ENCODE measurements at regions not wholly inside any gene's neighbourhood (a gene's known extent, or its start where the extent isn't known, plus 50 kb on each side); places are given as distances from the start of the nearest gene placed in this dataset.

- H3K4me3 ChIP-seq (ENCODE audit: low read depth, low read length) = no peak overlapping the region
- ChIA-PET POLR2A (no interaction called here), CTCF (no interaction called here)
- H3K9me3 ChIP-seq (ENCODE audit: control insufficient read depth, insufficient read depth, low read depth, low read length) = no peaks in the 10 kb centered on the region
- no peak overlapping the region for H3K27ac ChIP-seq (ENCODE audit: extremely low read depth, low read depth, low read length)
- H3K36me3 ChIP-seq (ENCODE audit: control insufficient read depth in 2 of 2, insufficient read depth in 1 of 2, low read length in 2 of 2) = no peaks in the 10 kb centered on the region
- H3K4me1 ChIP-seq (ENCODE audit: control insufficient read depth, insufficient read depth, low read length) = no peaks in the 10 kb centered on the region
- TF ChIP-seq ZNF521 (tag by site-specific recombination; IDR thresholded peaks at IDR 0.05) (no peak), ZNF621 (tag by site-specific recombination; IDR thresholded peaks at IDR 0.05) (no peak), ZBTB17 (tag by site-specific recombination; IDR thresholded peaks at IDR 0.05) (no peak), ZNF785 (tag by site-specific recombination; IDR thresholded peaks at IDR 0.05) (no peak), YY2 (tag by site-specific recombination; IDR thresholded peaks at IDR 0.05) (no peak), SETDB1 (IDR thresholded peaks at IDR 0.05; ENCODE audit: insufficient read length, low read length) (peak; percentile 93), ZBTB49 (tag by site-specific recombination; IDR thresholded peaks at IDR 0.05; ENCODE audit: low read depth) (no peak), ZNF768 (tag by site-specific recombination; IDR thresholded peaks at IDR 0.05) (no peak), ZNF843 (tag by site-specific recombination; IDR thresholded peaks at IDR 0.05) (no peak), SCRT2 (tag by site-specific recombination; IDR thresholded peaks at IDR 0.05) (no peak), ZNF426 (tag by site-specific recombination; IDR thresholded peaks at IDR 0.05) (no peak), GLI4 (tag by site-specific recombination; IDR thresholded peaks at IDR 0.05) (no peak), ZNF670 (tag by site-specific recombination; IDR thresholded peaks at IDR 0.05; ENCODE audit: low read depth) (no peak), ZNF544 (tag by site-specific recombination; IDR thresholded peaks at IDR 0.05) (no peak), ZNF791 (tag by site-specific recombination; IDR thresholded peaks at IDR 0.05) (no peak), ZFP41 (tag by site-specific recombination; IDR thresholded peaks at IDR 0.05; ENCODE audit: borderline replicate concordance) (no peak), TRIM28 (IDR thresholded peaks at IDR 0.05; ENCODE audit: borderline replicate concordance, low read length) (peak; percentile 89)
- TF ChIP-seq, protein P1, sequence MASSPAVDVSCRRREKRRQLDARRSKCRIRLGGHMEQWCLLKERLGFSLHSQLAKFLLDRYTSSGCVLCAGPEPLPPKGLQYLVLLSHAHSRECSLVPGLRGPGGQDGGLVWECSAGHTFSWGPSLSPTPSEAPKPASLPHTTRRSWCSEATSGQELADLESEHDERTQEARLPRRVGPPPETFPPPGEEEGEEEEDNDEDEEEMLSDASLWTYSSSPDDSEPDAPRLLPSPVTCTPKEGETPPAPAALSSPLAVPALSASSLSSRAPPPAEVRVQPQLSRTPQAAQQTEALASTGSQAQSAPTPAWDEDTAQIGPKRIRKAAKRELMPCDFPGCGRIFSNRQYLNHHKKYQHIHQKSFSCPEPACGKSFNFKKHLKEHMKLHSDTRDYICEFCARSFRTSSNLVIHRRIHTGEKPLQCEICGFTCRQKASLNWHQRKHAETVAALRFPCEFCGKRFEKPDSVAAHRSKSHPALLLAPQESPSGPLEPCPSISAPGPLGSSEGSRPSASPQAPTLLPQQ (tag by site-specific recombination; IDR thresholded peaks at IDR 0.05) = no peak
These were observed 79.1 kb upstream of the PTGFR start for GRCh38 chr1:78411707-78412106.

DNA sequence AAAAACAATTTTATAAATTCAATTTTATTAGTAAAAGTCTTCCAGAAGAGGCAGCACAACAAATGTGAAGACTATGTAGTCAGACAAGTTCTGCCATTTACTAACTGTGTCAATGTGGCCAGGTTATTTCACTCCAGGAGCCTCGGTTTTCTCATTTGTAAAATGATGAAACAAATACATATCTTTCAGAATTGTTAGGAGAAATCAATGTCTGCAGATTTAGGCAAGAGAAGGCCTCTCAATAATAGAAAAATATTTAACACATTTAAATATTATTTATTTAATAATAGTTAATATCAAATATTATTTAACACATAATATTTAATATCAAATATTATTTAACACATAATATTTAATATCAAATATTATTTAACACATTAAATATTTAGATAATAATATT is 75.6 kb upstream of the PTGFR start:
- Histone ChIP-seq H3K9me3 (ENCODE audit: control insufficient read depth, insufficient read depth, low read depth, low read length) (no peaks in the 10 kb centered on the region), H3K4me1 (ENCODE audit: control insufficient read depth, insufficient read depth, low read length) (0 out of 2 replicates have a peak, but pooled peaks cover 2% of the 10 kb centered on the region), H3K36me3 (ENCODE audit: control insufficient read depth in 2 of 2, insufficient read depth in 1 of 2, low read length in 2 of 2) (no peaks in the 10 kb centered on the region), H3K4me3 (ENCODE audit: low read depth, low read length) (no peak overlapping the region), H3K27ac (ENCODE audit: extremely low read depth, low read depth, low read length) (no peak overlapping the region)
- POLR2A ChIA-PET = no interaction called here
- TF ChIP-seq ZNF585B (tag by site-specific recombination; IDR thresholded peaks at IDR 0.05) = no peak
- no peak for TF ChIP-seq ZNF140 (tag by site-specific recombination; IDR thresholded peaks at IDR 0.05)
- TF ChIP-seq YY2 (tag by site-specific recombination; IDR thresholded peaks at IDR 0.05) = no peak
- no peak for TF ChIP-seq ZNF19 (tag by site-specific recombination; IDR thresholded peaks at IDR 0.05; ENCODE audit: low read depth)
- TF ChIP-seq, protein P2, sequence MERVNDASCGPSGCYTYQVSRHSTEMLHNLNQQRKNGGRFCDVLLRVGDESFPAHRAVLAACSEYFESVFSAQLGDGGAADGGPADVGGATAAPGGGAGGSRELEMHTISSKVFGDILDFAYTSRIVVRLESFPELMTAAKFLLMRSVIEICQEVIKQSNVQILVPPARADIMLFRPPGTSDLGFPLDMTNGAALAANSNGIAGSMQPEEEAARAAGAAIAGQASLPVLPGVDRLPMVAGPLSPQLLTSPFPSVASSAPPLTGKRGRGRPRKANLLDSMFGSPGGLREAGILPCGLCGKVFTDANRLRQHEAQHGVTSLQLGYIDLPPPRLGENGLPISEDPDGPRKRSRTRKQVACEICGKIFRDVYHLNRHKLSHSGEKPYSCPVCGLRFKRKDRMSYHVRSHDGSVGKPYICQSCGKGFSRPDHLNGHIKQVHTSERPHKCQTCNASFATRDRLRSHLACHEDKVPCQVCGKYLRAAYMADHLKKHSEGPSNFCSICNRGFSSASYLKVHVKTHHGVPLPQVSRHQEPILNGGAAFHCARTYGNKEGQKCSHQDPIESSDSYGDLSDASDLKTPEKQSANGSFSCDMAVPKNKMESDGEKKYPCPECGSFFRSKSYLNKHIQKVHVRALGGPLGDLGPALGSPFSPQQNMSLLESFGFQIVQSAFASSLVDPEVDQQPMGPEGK (tag by site-specific recombination; IDR thresholded peaks at IDR 0.05) = no peak
- TF ChIP-seq KLF1 (tag by site-specific recombination; IDR thresholded peaks at IDR 0.05) = no peak
- no peak for TF ChIP-seq ZNF354C (tag by site-specific recombination; IDR thresholded peaks at IDR 0.05; ENCODE audit: borderline replicate concordance, low read depth)
- CTCF ChIA-PET = no interaction called here

All from HEK293 (cell line).